ENCODE measurements at regions not wholly inside any gene's neighbourhood (a gene's known extent, or its start where the extent isn't known, plus 50 kb on each side); places are given as distances from the start of the nearest gene placed in this dataset.

DNA sequence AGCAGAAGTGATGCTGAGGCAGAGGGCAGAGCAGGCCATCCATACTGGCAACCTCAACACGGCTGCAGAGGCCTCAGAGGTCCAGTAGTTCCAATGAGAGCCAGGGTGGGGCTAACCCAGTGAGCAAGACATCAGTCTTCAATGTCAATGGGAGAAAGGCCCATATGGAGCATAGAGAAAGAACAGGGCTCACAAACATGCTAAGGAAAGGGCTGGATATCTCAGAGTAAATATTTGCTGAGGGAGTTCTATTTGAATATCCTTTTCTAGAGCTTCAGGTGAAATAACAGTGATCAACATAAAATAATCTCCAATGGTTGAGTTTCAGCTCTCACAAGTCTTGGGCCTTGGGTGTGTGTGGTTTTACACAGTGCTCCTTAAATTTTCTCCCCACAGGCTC, 50.8 kb upstream of the CCDC90B start:
- TF ChIP-seq, protein P1, sequence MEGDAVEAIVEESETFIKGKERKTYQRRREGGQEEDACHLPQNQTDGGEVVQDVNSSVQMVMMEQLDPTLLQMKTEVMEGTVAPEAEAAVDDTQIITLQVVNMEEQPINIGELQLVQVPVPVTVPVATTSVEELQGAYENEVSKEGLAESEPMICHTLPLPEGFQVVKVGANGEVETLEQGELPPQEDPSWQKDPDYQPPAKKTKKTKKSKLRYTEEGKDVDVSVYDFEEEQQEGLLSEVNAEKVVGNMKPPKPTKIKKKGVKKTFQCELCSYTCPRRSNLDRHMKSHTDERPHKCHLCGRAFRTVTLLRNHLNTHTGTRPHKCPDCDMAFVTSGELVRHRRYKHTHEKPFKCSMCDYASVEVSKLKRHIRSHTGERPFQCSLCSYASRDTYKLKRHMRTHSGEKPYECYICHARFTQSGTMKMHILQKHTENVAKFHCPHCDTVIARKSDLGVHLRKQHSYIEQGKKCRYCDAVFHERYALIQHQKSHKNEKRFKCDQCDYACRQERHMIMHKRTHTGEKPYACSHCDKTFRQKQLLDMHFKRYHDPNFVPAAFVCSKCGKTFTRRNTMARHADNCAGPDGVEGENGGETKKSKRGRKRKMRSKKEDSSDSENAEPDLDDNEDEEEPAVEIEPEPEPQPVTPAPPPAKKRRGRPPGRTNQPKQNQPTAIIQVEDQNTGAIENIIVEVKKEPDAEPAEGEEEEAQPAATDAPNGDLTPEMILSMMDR (IDR thresholded peaks at IDR 0.05): no peak
- no peak for TF ChIP-seq POLR2A (IDR thresholded peaks at IDR 0.05)

Measured in body of pancreas (tissue), 4 donors.